Fibroblast of skin of left quadriceps (primary cell): ENCODE measurements at regions not wholly inside any gene's neighbourhood (a gene's known extent, or its start where the extent isn't known, plus 50 kb on each side); places are given as distances from the start of the nearest gene placed in this dataset.
A peak's percentile ranks its signal among the peaks of the same experiment; 100 is the strongest.
"Not testable (repeated sequence)": the region's sequence is repeated elsewhere in the genome, so short reads cannot be mapped to it uniquely, and the experiment has no call there.

Experiments used
- DNase-seq, 2 experiments: peaks; one replicate each; pipeline ENCODE4 v3.0.0-alpha.2; 2013; ENCODE audit warnings: low read depth in 2 of 2

DNA sequence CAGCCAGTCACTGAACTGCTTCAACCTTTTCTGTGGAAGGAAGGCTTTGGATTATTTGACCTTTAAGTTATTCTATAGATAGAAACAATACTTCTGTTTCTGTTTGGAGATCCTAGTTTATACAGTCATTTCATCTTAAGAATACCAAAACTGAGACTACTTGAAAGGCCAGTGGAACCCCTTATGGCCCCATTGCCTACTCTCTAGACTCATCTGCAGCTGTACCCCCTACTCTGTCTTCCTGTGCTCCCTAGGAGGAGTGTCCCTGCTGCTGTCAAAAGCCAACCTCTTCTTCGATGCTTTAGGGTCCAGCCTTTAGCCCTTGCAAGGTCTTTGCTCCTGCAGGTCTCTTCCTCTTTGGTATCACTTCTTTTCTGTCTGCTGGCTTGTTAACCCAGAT is 169.6 kb downstream of the EDEM1 start:
- DNase-seq, result no peak

DNA sequence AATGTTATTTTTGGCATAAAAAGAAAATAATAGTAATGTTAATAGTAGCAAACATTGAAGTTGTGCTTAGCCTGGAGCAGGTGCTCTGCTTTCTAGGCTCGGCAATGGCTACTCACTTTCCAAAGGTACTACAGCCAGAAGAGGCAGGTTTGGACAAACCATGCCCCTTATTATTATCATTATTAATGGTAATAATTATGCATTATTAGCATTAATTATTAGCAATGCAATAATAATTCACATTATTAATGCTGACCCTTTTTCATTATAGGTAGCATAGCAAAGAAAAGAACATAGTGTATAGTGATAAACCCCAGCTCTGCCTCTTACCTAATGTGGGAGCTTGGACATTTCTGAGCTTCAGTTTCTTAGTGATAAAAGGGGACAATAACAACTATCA is 171.4 kb downstream of the EDEM1 start:
- no peak for DNase-seq

DNA sequence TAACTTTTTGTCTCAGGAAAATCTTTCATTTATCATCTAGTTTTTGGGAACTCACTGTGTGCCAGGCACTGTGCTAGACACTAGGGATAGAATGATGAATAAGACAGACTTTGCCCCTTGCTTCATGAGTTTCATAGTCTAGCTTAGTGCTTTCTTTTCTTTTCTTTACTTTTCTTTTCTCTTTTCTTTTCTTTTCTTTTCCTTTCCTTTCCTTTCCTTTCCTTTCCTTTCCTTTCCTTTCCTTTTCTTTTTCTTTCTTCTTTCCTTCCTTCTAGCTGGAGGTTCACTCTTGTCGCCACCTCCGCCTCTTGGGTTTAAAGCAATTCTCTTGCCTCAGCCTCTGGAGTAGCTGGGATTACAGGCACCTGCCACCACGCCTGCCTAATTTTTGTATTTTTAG is 172.9 kb downstream of the EDEM1 start:
- DNase-seq, result no peak

DNA sequence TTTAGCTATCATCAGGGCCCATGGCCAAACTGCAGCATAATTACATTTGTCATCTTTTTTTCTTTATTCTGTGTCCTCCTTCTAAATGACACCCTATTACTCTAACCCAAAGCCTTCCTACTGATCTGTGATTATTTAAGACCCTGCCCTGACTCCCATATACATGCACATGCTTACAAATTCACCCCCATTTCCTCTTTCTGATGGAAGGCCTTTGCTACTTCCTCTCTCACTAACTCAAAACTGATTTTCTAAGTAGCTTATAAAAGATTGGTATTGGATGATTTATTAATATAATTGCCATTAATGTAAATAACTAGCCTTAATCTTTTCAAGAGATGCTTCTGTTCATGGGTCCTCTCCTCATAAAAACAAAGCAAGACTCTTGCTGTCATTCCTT is 179.2 kb downstream of the EDEM1 start:
- no peak for DNase-seq

DNA sequence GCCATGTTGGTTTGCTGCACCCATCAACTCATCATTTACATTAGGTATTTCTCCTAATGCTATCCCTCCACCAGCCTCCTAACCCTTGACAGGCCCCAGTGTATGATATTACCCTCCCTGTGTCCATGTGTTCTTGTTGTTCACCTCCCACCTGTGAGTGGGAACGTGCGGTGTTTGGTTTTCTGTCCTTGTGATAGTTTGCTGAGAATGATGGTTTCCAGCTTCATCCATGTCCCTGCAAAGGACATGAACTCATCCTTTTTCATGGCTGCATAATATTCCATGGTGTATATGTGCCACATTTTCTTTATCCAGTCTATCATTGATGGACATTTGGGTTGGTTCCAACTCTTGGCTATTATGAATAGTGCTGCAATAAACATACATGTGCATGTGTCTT is 184.0 kb downstream of the EDEM1 start:
- DNase-seq, result not testable (repeated sequence)

DNA sequence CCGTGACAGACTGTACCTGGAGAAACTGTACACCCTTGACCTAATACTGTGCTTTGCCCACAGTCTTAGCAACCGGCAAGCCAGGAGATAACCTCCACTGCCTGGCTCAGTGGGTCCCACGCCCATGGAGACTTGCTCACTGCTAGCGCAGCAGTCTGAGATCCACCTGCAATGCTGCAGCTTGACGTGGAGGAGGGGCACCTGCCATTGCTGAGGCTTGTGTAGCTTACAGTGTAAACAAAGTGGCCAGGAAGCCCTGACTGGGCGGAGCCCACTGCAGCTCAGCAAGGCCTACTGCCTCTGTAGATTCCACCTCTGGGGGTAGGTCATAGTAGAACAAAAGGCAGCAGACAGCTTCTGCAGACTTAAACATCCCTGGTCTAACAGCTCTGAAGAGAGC is 189.3 kb downstream of the EDEM1 start:
- no peak for DNase-seq

DNA sequence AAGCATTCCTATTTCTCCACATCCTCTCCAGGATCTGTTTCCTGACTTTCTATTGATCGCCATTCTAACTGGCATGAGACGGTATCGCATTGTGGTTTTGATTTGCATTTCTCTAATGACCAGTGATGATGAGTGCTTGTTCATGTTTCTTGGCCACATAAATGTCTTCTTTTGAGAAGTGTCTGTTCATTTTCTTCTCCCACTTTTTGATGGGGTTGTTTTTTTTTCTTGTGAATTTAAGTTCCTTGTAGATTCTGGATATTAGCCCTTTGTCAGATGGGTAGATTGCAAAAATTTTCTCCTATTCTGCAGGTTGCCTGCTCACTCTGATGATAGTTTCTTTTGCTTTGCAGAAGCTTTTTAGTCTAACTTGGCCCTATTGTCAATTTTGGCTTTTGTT is 191.8 kb downstream of the EDEM1 start:
- not testable (repeated sequence) for DNase-seq

DNA sequence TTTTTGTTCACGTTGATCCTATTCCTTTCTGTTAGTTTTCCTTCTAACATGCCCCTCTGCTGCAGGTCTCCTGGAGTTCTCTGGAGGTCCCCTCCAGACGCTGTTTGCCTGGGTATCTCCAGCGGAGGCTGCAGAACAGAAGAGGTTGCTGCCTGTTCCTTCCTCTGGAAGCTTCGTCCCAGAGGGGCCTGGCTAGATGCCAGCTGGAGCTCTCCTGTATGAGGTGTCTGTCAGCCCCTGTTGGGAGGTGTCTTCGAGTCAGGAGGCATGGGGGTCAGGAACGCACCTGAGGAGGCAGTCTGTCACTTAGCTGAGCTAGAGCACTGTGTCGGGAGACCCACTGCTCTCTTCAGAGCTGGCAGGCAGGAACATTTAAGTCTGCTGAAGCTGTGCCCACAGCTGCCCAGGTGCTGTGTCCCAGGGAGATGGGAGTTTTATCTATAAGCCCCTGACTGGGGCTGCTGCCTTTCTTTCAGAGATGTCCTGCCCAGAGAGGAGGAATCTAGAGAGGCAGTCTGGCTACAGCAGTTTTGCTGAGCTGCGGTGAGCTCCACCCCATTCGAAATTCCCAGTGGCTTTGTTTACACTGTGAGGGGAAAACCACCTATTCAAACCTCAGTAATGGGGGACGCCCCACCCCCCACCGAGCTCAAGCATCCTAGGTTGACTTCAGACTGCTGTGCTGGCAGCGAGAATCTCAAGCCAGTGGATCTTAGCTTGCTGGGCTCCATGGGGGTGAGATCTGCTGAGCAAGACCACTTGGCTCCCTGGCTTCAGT is 196.2 kb downstream of the EDEM1 start:
- DNase-seq, result not testable (repeated sequence)

DNA sequence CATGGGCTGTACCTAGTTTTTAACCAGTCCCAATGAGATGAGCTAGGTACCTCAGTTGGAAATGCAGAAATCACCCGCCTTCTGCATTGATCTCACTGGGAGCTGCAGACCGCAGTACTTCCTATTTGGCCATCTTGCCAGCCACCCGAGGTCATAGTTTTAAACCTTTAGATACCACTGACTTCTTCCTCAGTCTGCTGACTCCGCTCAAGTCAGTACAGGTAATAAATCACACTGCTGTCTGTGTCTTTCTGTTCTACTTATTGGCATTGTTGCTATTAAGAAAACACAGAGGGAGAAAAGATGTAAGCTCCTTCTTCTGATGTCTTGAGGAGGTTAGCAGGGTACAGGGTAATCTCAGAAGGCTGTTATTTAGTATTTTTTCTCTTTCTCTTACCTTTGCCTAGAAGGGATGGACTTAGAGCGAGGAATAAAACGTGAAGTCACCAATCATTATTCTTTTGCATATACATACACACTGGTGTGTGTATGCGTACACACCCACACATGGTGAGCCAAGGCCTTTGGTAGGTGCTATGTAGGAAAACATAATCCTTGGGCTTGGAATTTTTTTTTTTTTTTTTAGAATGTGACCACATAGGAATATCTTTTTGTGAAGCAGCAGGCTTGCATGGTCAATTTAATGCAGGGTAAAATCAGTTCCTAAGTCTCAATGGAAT is 197.2 kb downstream of the EDEM1 start:
- DNase-seq, result no peak

DNA sequence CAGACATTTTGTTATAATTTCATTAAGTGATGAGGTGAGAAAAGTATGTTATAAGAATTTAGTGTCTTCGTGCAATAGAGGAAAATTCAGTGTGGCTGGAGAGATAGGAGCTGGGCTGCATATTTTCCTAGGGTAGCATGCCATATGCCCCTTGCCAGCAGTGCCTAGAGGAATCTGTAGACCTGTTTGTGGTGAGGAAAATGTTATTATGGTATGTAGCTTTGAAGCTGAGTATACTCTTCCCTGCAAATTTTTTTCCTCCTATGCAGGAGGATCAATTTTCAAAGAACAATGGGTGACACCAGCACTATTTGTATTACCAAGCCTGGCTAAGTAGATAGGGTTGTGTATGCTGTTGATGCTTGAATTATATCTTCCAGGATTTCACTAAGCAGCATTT is 200.6 kb downstream of the EDEM1 start:
- no peak for DNase-seq

DNA sequence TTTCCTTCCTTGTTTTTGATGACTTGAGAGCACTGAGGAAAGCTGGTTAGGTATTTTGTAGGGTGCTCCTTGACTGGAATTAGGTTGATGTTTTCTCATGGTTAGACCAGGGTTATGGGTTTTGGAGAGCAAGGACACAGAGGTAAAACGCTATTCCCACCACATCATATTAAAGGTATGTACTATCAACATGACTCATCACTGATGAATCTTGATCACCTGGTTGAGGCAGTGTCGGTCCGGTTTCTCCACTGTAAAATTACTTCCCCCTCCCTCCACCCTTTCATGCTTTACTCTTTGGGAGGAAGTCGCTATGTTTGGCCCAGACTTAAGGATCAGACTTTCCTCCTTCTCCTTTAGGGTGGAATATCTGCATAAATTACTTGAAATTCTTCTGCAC is 201.6 kb downstream of the EDEM1 start:
- DNase-seq, result no peak

DNA sequence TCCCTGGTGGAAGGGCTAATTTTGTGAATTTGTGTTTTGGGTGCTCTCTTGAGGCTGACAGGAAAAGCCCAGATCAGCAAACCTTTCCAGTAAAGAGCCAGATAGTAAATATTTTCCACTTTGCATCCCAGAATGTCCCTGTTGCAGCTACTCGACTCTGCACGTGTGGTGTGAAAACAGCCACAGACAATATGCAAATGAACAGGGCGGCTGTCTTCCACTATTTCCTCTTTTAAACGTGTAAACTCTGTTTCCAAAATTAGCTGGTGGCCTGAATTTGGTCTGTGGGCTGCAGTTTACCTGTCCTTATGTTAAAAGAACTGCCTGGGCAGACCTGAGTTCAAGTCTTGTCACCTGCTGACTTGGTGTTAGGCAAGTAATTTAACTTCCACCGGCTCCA is 202.7 kb downstream of the EDEM1 start:
- DNase-seq, result no peak

DNA sequence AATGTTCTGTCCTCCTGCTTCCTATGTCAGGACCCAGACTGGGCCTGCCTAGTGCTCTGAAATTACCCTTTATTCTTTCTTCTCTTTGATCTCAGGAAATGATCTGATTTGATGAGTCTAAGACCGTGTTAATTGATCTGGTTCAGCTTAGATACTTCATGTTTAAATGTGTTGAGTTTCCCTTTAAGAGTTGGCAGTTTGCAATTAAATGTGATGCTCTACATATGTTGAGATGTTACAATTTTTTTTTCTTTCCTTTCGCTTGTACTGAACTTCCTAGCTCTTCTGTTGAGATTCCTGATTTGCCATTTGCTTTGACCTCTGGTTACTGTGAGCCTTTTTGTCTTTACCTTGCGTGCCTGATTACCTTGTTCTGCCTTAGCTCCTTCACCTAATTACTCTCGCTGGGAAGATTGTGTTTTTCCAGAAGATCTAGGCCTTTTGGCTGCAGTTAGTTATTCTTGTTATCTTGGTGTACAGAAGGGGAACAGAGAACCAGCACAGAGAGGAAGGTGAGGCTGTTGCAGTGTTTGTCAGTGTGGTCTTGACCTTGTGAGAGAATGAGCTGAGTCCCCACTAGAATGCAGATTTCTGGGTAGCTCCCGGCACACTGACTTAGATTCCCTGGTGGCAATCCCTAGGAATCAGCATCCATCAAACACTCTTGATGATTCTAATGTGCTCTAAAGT is 203.6 kb downstream of the EDEM1 start:
- no peak for DNase-seq

DNA sequence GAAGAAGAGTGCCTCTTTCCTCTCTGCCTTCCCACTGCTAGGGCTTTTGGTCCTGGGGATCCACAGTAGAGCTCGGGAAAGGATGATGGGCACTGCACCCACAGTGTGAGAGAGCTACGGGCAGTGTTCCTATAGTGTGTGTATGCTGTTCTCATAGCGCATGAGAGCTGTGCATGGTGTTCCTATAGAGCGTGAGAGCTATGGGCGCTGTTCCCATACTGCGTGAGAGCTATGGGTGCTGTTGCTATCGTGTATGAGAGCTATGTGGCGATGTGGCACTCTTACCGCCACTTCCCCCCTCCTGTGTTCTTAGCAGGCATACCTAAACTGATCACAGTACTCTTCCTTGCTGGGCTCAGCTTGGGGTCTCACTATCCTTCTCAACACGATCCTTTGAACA is 213.5 kb downstream of the EDEM1 start:
- no peak for DNase-seq

DNA sequence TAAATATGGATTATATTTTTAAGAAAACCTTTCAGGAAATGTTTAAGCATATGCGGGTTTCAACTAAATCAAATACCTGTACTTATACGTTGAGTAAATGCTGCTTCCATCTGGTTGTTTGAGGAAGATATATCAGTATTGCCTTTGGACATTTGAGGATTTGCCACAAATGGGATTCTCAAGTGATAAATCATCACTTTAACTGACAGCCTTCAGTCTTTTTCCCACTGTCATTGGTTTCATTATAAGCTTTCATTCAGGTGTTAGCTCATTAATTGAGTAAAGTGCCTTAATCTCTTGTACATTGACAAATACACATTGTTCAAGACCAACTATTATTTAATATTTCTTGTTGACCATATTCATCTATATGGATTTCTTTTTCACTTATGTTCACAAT is 217.2 kb downstream of the EDEM1 start:
- no peak for DNase-seq

DNA sequence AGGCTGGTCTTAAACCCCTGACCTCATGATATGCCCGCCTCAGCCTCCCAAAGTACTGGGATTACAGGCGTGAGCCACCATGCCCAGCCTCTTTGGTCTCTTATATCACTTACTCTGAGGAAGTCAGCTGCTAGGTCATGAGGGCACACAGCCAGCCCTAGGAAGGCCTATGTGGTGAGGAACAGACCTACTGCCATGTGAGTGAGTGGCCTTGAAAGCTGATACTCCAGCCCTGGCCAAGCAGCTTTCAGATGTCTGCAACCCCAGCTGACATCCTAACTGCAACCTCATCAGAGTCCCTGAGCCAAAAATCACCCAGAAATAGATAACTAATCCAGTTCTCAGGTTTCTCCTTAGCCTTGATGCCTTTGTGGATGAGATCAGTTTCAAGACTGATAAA is 224.3 kb downstream of the EDEM1 start:
- no peak for DNase-seq

DNA sequence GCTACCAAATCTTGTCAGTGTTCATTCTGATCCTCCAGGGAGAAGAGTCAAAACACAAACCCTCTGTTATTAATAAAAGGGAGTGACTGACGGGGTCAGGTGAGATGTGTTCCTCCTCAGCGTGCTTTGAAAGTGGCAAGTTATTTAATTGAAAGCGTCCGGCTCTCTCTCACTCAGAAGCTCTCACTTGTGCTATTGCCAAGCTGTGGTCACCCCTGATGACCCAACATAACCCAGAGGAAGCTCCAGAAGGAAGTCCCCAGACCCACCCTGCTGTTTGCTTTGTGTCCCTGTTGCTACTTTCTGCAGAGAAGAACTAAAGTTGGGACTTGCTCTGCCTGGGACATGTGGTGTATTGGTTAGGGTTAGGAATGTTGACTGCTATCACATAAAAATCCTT is 235.6 kb downstream of the EDEM1 start:
- DNase-seq, result no peak

DNA sequence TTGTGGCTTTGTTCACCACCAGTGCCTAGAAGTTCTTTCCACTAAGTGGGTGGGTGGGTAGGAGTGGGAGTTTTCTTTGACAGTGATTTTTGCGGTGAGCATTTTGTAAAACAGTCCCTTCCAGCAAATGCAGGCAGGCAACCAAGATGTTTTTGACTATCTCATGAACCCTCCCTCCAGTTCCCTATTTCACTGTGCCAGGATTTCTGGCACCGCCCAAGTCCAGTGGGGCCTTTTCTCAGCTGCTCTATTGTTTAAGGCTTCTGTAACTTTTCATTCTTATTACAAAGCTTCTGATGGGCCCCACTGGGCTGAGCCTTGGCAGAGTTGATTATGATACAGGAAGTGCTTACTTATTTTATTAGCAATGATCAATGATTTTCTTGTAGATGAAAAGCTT is 236.0 kb downstream of the EDEM1 start:
- DNase-seq, result no peak

DNA sequence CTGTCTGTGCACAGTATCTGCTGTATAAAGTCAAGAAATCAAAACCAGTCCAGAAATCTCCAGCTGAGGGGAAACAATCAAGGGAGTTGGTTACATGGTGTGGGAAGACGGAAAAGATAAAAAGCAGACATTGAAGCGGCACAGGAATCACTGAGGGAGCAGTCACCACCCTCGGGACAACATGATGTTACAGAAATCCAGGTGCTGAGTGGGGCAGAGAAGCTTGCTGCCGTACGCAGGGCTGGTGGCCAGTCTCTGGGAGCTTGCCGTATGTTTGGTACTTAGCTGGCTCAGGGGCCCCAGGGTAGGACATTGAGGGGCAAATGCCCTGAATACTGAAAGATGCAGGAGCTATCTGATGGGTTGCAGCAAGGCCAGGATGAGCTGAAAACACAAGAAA is 237.9 kb downstream of the EDEM1 start:
- no peak for DNase-seq

DNA sequence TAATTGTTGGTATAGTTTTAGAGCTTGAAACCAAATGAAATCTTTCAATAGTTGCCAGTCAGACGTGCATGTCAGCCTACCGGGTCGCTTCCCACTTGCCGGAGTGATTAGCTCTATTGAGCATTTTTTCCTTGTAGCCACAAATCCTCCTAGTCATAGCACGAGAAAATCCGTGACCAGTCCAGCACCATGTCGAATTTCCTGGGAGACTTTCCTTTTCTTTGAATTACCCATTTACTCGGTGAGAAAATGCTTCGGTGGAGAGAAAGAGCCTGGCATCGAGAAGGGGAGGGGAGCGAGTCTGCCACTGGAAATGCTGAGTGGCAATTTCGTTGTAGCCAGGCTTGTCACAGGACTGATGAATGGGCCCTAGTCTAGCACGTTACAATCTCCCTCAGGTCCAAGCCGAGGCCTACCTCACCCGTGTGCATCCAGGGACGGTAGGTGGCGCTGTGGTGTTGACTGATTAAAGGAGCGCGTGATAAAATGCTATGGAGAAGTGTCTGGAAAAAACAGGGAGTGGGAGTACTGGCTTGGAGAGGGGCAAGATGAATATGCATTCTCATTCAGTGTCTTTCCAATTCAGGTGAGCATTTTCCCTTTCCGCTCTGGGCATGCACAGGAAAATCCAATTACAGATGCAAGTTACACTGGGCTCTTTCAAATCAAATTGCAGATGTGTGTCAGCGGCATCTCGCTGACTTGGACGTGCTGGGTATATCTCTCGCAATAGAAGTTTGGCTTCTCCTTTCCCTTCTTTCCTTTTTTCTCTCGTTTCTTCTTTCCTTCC is 238.8 kb downstream of the EDEM1 start:
- peak; percentile 12 to 20 for DNase-seq

DNA sequence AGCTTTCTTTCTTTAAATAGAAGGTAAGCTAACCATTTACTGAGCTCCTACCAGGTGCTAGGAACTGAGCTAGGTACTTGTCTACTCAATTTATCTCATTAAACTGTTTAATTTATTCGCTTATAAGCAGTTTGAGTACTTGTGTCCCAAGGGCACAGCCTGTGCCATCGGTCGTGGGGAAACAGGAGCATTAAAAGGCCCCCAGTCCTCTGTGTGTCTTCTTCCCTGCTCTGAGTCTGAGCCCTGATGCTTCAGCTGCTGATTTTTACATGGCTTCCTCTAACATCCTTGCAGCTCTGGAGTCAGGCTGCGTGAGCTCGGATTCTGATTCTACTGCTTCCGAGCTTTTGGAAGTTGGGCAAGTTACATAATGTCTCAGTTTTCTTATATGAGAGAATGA is 239.5 kb downstream of the EDEM1 start:
- DNase-seq, result no peak

DNA sequence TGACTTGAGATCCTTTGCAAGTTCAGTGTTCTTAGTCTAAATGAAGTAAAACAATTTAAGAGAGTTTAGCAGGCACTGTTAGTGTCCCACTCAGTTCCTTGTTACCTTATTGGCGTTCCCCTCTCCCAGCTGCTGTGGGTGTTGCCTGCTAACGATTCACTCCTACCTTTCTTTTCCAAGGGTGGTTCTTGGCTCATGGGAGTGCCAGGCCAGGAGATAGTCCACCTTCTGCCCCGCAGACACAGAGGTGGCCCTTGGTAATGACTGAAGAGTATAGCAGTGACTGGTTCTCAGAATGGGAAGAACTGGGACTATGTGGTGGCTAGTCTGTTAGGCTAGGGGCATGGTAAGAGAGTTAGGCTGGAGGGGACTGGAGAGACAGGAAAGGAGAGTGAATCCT is 240.4 kb downstream of the EDEM1 start:
- no peak for DNase-seq
